ENCODE measurements at regions not wholly inside any gene's neighbourhood (a gene's known extent, or its start where the extent isn't known, plus 50 kb on each side); places are given as distances from the start of the nearest gene placed in this dataset.
"Not testable (repeated sequence)": the region's sequence is repeated elsewhere in the genome, so short reads cannot be mapped to it uniquely, and the experiment has no call there.

DNA sequence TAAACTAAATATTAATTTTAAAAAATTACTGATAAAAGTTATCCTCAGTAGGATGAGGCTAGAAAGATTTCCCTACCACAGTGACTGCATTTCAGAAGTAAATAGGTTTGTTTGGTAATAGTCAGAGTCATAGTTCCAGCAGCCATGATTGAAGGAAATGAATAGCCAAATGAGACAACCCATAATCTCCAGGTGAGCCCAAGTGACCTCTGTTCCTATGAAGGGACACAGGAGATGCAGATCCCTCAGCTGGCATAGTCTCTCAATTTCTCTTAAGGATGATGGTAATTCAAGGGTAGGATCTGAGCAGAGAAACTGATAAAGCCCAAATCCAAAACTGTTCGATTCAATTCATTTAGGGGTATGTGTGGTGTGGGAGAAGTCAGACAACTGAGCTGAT, 461.8 kb downstream of the RAP2B start:
- no peaks in the 10 kb centered on the region for H3K9me3 Mint-ChIP-seq
- H3K4me1 Mint-ChIP-seq (ENCODE audit: low read depth in 2 of 2) = peaks cover 16 to 45% of the 10 kb centered on the region in 2 donors
- H3K36me3 Mint-ChIP-seq = peaks cover 7% of the 10 kb centered on the region
- no peak for DNase-seq (ENCODE audit: low spot score)
- peak overlapping the region; percentile 82 for H3K27ac Mint-ChIP-seq
- no peak for ATAC-seq
- H3K4me3 Mint-ChIP-seq = peak overlapping the region; percentile 41
- peaks cover 0 to 8% of the 10 kb centered on the region in 2 donors for H3K27me3 Mint-ChIP-seq

DNA sequence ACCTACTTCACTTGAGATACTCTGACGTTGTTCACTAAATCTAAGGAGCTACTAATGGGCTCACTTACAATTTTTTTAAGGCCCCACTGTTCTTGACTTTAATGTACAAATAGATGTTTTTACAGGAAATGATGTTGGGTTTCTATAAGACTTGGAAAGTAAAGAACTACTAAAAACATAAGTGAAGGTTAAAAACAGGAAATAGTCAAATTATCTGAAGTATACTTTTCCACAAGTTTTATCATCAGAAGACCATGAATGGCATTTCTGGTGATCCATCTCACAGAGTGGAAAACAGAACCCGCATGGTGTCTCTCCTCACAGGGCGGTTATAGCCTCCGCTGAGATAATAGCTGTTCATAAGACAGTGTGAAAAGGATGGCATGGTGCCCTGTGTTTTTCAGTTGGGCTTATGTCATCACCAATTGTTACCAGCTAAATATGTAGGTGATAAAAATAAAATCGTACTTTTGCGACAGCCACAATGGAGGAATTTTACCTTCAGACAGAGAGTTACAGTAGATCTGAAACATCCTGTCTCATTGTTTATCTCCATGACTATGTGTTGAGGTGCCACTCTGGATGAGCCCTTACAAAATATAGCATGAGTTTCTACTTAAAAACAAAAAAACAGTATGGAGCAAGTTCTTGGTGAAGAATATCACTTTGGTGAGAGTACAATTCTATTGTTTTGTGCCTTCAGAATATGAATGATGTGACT, 462.4 kb downstream of the RAP2B start:
- DNase-seq (ENCODE audit: low spot score) (no peak), ATAC-seq (peak; percentile 52 to 60)
- H3K9me3 Mint-ChIP-seq = no peaks in the 10 kb centered on the region

DNA sequence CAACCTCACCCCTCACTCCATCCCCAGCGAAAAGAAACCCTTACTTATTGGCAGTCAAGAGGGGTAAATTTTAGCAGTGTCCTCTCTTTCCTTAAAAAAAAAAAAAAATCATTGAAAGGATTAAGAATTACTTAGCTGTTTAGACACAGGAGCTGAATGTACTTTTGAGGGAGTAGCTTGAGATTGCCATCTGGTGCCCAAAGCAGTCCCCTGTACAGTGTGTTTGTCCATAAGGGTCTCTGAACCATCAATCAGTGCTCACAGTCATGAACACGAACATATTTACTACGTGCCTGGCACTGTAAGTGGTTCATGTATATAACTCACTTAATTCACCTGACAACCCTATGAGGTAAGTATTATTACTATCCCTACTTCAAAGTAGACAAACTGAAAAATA, 463.5 kb downstream of the RAP2B start:
- peaks cover 11 to 14% of the 10 kb centered on the region in 2 donors for H3K27me3 Mint-ChIP-seq
- peak overlapping the region in 1 of 2 donors; percentile 82 for H3K27ac Mint-ChIP-seq
- H3K9me3 Mint-ChIP-seq = no peaks in the 10 kb centered on the region
- H3K4me3 Mint-ChIP-seq = no peak overlapping the region
- H3K4me1 Mint-ChIP-seq (ENCODE audit: low read depth in 2 of 2) = peaks cover 19 to 55% of the 10 kb centered on the region in 2 donors
- DNase-seq (ENCODE audit: low spot score) = no peak
- peaks cover 7% of the 10 kb centered on the region for H3K36me3 Mint-ChIP-seq
- no peak for ATAC-seq

More for the DNA sequence above, 462.4 kb downstream of the RAP2B start:
- H3K4me1 Mint-ChIP-seq (ENCODE audit: low read depth in 2 of 2) = peaks cover 16 to 48% of the 10 kb centered on the region in 2 donors
- peak overlapping the region; percentile 41 for H3K4me3 Mint-ChIP-seq
- H3K36me3 Mint-ChIP-seq = peaks cover 7% of the 10 kb centered on the region
- peaks cover under 1 to 8% of the 10 kb centered on the region in 2 donors for H3K27me3 Mint-ChIP-seq
- H3K27ac Mint-ChIP-seq = peak overlapping the region; percentile 82

DNA sequence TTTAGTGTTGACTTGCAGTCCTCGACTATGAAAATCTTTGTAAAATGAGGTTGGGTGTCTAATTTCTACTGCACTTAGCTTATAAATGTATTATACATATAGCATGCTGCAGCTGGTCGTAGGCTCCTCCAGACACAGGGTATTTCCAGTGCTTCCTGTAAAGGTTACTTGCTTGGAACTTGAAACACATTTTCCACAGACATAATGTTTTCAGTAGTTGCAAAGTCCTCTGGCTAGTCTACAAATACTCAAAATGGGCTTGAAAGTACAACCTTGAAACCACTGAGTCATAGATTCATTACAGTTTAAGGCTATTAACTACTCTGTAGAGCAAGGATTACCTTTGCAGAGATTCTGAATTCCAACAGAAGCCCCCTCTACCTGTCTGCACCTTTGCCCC, 464.1 kb downstream of the RAP2B start:
- peaks cover 19 to 49% of the 10 kb centered on the region in 2 donors for H3K4me1 Mint-ChIP-seq (ENCODE audit: low read depth in 2 of 2)
- ATAC-seq (no peak), DNase-seq (ENCODE audit: low spot score) (no peak)
- peaks cover 7% of the 10 kb centered on the region for H3K36me3 Mint-ChIP-seq
- no peak overlapping the region for H3K27ac Mint-ChIP-seq
- H3K9me3 Mint-ChIP-seq = no peaks in the 10 kb centered on the region
- peaks cover 11 to 18% of the 10 kb centered on the region in 2 donors for H3K27me3 Mint-ChIP-seq
- peak overlapping the region; percentile 12 for H3K4me3 Mint-ChIP-seq

DNA sequence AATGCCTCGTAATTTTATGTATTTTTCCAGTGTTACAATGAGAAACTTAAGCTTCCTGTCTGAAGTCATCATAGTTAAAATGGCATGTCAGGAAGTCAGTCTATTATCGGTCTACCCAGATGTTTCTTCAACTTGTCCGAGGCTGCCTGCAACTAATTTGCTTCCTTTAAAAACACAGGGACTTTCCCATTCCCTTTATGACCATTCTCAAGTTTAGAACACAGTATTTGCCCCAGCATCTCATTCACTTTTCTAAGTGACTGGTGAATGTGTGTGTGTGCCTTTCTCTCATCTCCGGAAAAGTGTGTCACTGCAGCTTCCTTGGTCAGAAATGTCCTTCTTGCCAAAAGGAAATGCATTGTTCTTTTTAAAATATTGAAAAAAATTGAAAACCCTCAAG, 466.6 kb downstream of the RAP2B start:
- Mint-ChIP-seq H3K36me3 (no peaks in the 10 kb centered on the region), H3K27ac (peak overlapping the region in 1 of 2 donors; percentile 60), H3K27me3 (peaks cover 18 to 25% of the 10 kb centered on the region in 2 donors), H3K4me3 (peak overlapping the region; percentile 64), H3K9me3 (no peaks in the 10 kb centered on the region), H3K4me1 (ENCODE audit: low read depth in 2 of 2) (peaks cover 9 to 27% of the 10 kb centered on the region in 2 donors)
- ATAC-seq (peak in 1 of 2 donors; percentile 68), DNase-seq (ENCODE audit: low spot score) (no peak)

DNA sequence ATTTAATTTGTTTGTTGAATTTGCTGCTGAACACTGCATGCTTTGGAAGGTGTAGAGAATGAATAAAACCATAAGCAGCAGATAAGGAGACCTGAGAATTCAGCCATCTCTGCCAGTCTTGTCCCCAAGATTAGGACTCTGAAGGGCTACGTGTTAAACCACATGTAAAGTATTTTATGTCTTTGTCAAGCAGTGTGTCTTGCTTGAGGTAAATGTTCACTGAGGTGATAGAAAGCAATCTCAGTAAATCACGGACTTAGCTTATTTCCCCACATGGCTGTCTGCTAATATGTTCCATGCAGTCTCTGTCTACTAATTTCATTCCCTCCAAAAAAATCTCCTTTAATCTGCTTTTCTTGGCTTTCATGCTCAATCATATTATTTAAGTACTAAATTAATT, 467.1 kb downstream of the RAP2B start:
- Mint-ChIP-seq H3K9me3 (no peaks in the 10 kb centered on the region), H3K4me3 (peak overlapping the region; percentile 64), H3K4me1 (ENCODE audit: low read depth in 2 of 2) (peaks cover 9 to 22% of the 10 kb centered on the region in 2 donors), H3K27ac (peak overlapping the region in 1 of 2 donors; percentile 60), H3K27me3 (peaks cover 18 to 23% of the 10 kb centered on the region in 2 donors), H3K36me3 (no peaks in the 10 kb centered on the region)
- ATAC-seq = no peak
- no peak for DNase-seq (ENCODE audit: low spot score)

DNA sequence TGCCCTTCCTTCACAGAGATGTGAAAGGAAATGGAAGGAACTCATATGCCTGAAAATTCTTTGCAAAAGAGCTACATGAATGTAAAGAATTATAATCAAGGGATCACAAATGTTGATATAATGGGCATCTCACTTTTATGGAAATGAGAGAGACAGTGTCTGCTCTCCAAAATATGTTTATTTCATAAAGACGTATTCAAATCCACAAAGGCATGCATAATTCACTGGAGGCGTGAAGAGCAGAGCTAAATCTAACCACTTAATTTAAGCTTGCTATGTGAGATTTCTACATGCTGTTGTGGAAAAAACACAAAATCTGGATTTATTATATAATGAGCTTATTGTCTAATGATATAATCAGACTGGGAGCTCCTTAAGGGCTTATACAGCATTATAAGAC, 469.1 kb downstream of the RAP2B start:
- DNase-seq (ENCODE audit: low spot score) (no peak), ATAC-seq (no peak)

DNA sequence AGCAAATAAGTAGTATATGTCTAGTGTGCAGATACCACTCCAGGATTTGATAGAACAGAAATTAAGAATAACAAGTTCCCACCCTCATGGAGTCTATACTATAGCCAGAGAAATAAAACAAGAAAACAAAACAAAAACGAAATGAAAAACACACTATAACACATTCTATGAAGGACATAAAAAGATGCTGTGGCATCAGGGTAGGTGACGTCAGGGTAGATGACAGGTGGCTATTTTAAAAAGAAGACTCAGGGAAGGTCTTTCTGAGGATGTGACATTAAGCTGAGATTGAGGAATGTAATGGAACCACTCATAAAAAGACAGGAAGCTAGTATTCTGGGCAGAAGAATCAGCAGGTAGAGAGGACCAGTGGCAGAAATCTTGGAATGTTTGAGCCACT, 469.6 kb downstream of the RAP2B start:
- no peak for ATAC-seq
- no peak overlapping the region for H3K4me3 Mint-ChIP-seq
- H3K36me3 Mint-ChIP-seq = no peaks in the 10 kb centered on the region
- no peak overlapping the region for H3K27ac Mint-ChIP-seq
- no peaks in the 10 kb centered on the region for H3K9me3 Mint-ChIP-seq
- H3K27me3 Mint-ChIP-seq = peaks cover 18 to 21% of the 10 kb centered on the region in 2 donors
- no peak for DNase-seq (ENCODE audit: low spot score)
- peaks cover 9 to 15% of the 10 kb centered on the region in 2 donors for H3K4me1 Mint-ChIP-seq (ENCODE audit: low read depth in 2 of 2)

More for the DNA sequence above, 469.1 kb downstream of the RAP2B start:
- H3K4me3 Mint-ChIP-seq = no peak overlapping the region
- no peak overlapping the region for H3K27ac Mint-ChIP-seq
- no peaks in the 10 kb centered on the region for H3K36me3 Mint-ChIP-seq
- H3K9me3 Mint-ChIP-seq = no peaks in the 10 kb centered on the region
- H3K27me3 Mint-ChIP-seq = peaks cover 18 to 23% of the 10 kb centered on the region in 2 donors
- H3K4me1 Mint-ChIP-seq (ENCODE audit: low read depth in 2 of 2) = peaks cover 9 to 15% of the 10 kb centered on the region in 2 donors

DNA sequence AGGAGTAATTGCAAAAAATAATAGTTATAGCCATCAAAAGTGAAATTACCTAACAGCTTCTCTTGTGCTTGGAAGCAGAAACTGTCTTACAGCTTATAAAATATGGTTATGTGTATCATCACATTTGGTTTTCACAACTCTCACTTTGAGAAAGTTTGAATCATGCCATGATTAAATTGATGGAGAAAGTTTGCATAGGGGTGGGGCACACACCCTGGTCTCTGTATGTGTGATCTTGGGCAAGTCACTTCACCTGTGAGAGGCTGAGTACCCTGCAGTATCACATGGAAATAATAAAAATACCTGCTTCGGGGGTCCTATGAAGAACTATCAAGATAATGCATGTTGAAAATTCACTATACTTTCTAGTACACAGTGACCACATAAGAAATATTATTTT, 471.4 kb downstream of the RAP2B start:
- H3K36me3 Mint-ChIP-seq = no peaks in the 10 kb centered on the region
- peaks cover 6 to 15% of the 10 kb centered on the region in 2 donors for H3K4me1 Mint-ChIP-seq (ENCODE audit: low read depth in 2 of 2)
- no peak overlapping the region for H3K27ac Mint-ChIP-seq
- no peak for DNase-seq (ENCODE audit: low spot score)
- H3K4me3 Mint-ChIP-seq = no peak overlapping the region
- H3K9me3 Mint-ChIP-seq = no peaks in the 10 kb centered on the region
- peak in 1 of 2 donors; percentile 37 for ATAC-seq
- H3K27me3 Mint-ChIP-seq = peaks cover 18 to 22% of the 10 kb centered on the region in 2 donors

DNA sequence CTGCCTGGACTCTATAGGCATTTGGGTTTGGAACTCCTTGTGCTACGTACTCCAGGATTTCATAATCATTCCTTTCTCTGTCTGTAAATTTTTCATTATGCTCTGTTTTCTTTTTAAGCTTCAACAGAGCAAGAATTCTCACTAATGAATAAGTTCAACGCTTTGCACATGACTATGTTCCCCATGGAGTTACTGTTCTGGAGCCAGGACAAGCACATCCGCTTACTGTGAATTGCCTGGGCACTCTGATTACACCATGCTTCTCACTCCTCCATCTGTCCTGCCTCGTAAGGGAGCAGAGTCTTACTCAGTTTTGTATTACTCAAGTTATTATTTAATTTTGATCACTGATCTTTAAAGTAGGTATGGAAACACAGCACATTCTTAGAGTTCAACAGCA, 472.7 kb downstream of the RAP2B start:
- no peak for ATAC-seq
- DNase-seq (ENCODE audit: low spot score) = no peak
- Mint-ChIP-seq H3K4me3 (no peak overlapping the region), H3K27me3 (peaks cover 16 to 22% of the 10 kb centered on the region in 2 donors), H3K4me1 (ENCODE audit: low read depth in 2 of 2) (peaks cover 3 to 7% of the 10 kb centered on the region in 2 donors), H3K36me3 (no peaks in the 10 kb centered on the region), H3K9me3 (no peaks in the 10 kb centered on the region), H3K27ac (no peak overlapping the region)

DNA sequence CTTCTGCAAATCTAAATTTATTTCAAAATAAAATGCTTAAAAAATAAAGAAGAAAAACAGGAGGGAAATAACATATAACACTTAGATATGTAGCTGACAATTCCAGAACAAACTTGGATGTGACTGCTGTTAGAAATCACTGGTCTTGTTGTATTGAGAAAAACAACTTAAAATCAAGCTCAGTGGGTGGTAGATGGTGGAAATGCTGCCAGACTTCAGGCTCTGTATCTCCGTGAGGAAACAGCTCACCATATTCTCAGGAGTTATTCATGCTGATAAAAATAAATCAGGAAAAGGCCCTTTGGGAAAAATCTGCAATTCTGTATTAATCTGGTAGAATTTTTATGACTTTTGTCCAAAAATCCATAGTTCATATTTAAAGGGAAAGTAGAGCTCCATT, 477.6 kb downstream of the RAP2B start:
- peaks cover 9% of the 10 kb centered on the region for H3K36me3 Mint-ChIP-seq
- no peak for DNase-seq (ENCODE audit: low spot score)
- peaks cover 2 to 7% of the 10 kb centered on the region in 2 donors for H3K4me1 Mint-ChIP-seq (ENCODE audit: low read depth in 2 of 2)

DNA sequence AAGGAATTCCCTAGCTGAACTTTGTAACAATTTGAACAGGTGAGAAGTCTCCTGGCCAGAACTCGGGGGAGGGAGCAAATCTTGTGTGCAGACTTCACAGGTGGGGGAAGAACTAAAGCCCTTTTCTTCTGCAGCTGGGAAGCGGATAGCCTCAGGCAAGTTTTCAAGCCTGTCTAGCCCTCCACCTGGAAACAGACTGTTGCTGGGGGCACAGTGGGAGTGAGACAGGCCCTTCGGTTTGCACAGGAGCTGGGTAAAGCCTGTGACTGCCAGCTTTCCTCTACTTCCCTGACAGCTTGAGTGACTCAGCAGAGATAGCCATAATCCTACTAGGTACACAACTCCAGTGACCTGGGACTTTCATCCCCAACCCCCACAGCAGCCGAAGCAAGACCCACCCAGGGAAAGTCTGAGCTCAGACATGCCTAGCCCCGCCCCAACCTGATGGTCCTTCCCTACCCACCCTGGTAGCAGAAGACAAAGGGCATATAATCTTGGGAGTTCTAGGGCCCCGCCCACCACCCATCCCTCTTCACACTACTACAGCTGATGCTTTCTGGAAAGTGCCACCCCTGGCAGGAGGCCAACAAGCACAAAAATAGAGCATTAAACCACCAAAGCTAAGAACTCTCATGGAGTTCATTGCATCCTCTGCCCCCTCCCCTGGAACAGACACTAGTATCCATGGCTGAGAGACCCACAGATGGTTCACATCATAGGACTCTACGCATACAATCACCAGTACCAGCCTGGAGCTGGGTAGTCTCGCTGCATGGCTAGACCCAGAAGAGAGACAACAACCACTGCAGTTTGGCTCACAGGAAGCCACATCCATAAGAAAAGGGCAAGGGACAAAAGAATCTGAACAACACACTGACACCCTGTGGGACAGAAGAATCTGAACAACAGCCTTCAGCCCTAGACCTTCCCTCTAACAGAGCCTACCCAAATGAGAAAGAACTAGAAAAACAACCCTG, 479.0 kb downstream of the RAP2B start:
- Mint-ChIP-seq H3K36me3 (peaks cover 9% of the 10 kb centered on the region), H3K4me1 (ENCODE audit: low read depth in 2 of 2) (peaks cover 2 to 7% of the 10 kb centered on the region in 2 donors), H3K27me3 (peaks cover 7% of the 10 kb centered on the region in 2 donors), H3K9me3 (peaks cover 3% of the 10 kb centered on the region), H3K27ac (no peak overlapping the region), H3K4me3 (no peak overlapping the region)
- ATAC-seq (no peak), DNase-seq (ENCODE audit: low spot score) (no peak)

More for the DNA sequence above, 477.6 kb downstream of the RAP2B start:
- H3K9me3 Mint-ChIP-seq = peaks cover 3% of the 10 kb centered on the region
- H3K4me3 Mint-ChIP-seq = no peak overlapping the region
- peaks cover 7% of the 10 kb centered on the region in 2 donors for H3K27me3 Mint-ChIP-seq
- ATAC-seq = no peak
- H3K27ac Mint-ChIP-seq = no peak overlapping the region

DNA sequence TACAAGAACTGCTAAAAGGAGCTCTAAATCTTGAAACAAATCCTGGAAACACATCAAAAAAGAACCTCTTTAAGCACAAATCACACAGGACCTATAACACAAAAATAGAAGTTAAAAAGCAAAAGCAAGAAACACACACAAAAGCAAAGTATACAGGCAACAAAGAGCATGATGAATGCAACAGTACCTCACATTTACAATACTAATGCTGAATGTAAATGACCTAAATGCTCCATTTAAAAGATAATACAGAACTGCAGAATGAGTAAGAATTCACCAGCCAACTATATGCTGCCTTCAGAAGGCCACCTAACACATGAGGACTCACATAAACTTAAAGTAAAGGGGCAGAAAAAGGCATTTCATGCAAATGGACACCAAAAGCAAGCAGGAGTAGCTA, 478.6 kb upstream of the ARHGEF26 start:
- ATAC-seq; DNase-seq (ENCODE audit: low spot score); H3K9me3 Mint-ChIP-seq; H3K27ac Mint-ChIP-seq; H3K4me1 Mint-ChIP-seq (ENCODE audit: low read depth in 2 of 2); H3K36me3 Mint-ChIP-seq; H3K4me3 Mint-ChIP-seq; H3K27me3 Mint-ChIP-seq: not testable (repeated sequence)

DNA sequence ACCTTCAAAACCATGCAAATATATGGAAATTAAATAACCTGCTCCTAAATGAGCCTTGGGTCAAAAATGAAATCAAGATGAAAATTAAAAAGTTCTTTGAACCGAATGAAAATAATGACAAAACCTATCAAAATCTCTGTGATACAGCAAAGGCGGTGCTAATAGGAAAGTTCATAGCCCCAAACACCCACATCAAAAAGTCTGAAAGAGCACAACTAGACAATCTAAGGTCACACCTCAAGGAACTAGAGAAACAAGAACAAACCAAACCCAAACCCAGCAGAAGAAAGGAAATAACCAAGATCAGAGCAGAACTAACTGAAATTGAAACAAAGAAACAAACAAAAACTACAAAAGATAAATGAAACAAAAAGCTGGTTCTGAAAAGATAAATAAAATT, 477.7 kb upstream of the ARHGEF26 start:
- H3K27me3 Mint-ChIP-seq; H3K9me3 Mint-ChIP-seq; ATAC-seq; H3K36me3 Mint-ChIP-seq; H3K4me1 Mint-ChIP-seq (ENCODE audit: low read depth in 2 of 2); DNase-seq (ENCODE audit: low spot score); H3K27ac Mint-ChIP-seq: not testable (repeated sequence)
- H3K4me3 Mint-ChIP-seq = peak overlapping the region; percentile 12
